Parathyroid adenoma (tissue), 2 donors: ENCODE measurements at regions not wholly inside any gene's neighbourhood (a gene's known extent, or its start where the extent isn't known, plus 50 kb on each side); places are given as distances from the start of the nearest gene placed in this dataset.

Experiments used
- H2AFZ ChIP-seq: fragments of 300-600 bp; sonication (generic); one replicate; pipeline ENCODE4 v1.7.0; 2017; ENCODE audit warnings: antibody characterized with exemption, mild to moderate bottlenecking
- H3K27ac ChIP-seq: fragments of 300-600 bp; sonication (generic); one replicate; pipeline ENCODE4 v1.7.0; 2017
- H3K27me3 ChIP-seq: fragments of 300-600 bp; sonication (generic); one replicate; pipeline ENCODE4 v1.7.0; 2017; ENCODE audit warnings: low read length; ENCODE audit not compliant: control insufficient read depth, insufficient read depth
- H3K36me3 ChIP-seq: fragments of 300-600 bp; sonication (generic); one replicate; pipeline ENCODE4 v1.7.0; 2017; ENCODE audit warnings: low read length; ENCODE audit not compliant: control insufficient read depth, insufficient read depth
- H3K4me1 ChIP-seq: fragments of 300-600 bp; sonication (generic); one replicate; pipeline ENCODE4 v1.7.0; 2017; ENCODE audit warnings: control low read depth
- H3K4me2 ChIP-seq: fragments of 300-600 bp; sonication (generic); one replicate; pipeline ENCODE4 v1.7.0; 2017; ENCODE audit warnings: low read length
- H3K4me3 ChIP-seq: fragments of 300-600 bp; sonication (generic); one replicate; pipeline ENCODE4 v1.7.0; 2017; ENCODE audit warnings: low read depth, low read length
- H3K79me2 ChIP-seq: fragments of 300-600 bp; sonication (generic); one replicate; pipeline ENCODE4 v1.7.0; 2017; ENCODE audit warnings: control low read depth
- H3K9ac ChIP-seq: fragments of 300-600 bp; sonication (generic); one replicate; pipeline ENCODE4 v1.7.0; 2017; ENCODE audit warnings: mild to moderate bottlenecking
- H3K9me3 ChIP-seq: fragments of 300-600 bp; sonication (generic); one replicate; pipeline ENCODE4 v1.7.0; 2017; ENCODE audit warnings: low read length; ENCODE audit not compliant: control insufficient read depth
- CTCF ChIP-seq: fragments of 300-600 bp; sonication (generic); IDR thresholded peaks from one replicate; pipeline ENCODE4 v1.7.0; 2017; ENCODE audit warnings: antibody characterized with exemption, mild to moderate bottlenecking
- donor health status: primary hyperparathyroidism.

DNA sequence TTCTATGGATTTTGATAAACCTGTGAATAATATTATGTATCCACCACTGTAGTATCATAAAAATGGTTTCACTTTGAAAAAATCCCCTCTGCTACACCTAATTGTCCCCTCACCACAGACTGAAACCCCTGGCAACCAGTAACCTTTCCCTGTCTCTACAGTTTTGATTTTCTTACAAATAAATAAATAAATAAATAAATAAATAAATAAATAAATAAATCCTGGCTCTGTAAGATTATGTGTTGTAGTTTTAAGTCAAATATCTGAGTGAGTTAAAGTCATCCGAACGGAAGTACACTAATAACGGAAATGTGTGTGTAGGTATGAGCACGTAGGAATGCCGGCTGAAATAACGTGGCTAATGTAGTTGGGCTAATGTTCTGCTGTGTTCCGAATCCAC lies 641.5 kb downstream of the GABRG1 start:
- Histone ChIP-seq H3K36me3 (no peaks in the 10 kb centered on the region), H3K4me1 (no peaks in the 10 kb centered on the region), H3K4me3 (no peak overlapping the region), H2AFZ (no peak overlapping the region), H3K4me2 (no peak overlapping the region), H3K9me3 (no peaks in the 10 kb centered on the region), H3K27ac (no peak overlapping the region), H3K79me2 (no peaks in the 10 kb centered on the region), H3K27me3 (no peaks in the 10 kb centered on the region), H3K9ac (no peak overlapping the region)
- no peak for TF ChIP-seq CTCF

DNA sequence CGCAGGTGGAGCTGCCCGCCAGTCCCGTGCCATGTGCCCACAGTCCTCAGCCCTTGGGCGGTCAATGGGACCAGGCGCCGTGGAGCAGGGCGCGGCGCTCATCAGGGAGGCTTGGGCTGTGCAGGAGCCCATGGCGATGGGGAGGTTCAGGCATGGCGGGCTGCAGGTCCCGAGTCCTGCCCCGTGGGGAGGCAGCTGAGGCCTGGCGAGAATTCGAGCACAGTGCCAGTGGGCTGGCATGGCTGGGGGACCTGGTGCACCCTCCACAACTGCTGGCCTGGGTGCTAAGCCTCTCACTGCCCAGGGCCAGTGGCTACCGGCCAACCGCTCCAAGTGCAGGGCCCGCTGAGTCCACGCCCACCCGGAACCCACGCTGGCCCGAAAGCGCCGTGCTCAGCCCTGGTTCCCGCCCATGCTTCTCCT lies 646.5 kb downstream of the GABRG1 start:
- Histone ChIP-seq H3K9ac (no peak overlapping the region), H3K4me2 (no peak overlapping the region), H3K79me2 (no peaks in the 10 kb centered on the region), H2AFZ (no peak overlapping the region), H3K4me3 (no peak overlapping the region), H3K4me1 (no peaks in the 10 kb centered on the region), H3K27me3 (no peaks in the 10 kb centered on the region), H3K27ac (no peak overlapping the region), H3K36me3 (no peaks in the 10 kb centered on the region), H3K9me3 (no peaks in the 10 kb centered on the region)
- no peak for TF ChIP-seq CTCF

GRCh38 chr4:45475548-45475947 lies 648.3 kb downstream of the GABRG1 start:
- H3K4me1 ChIP-seq = no peaks in the 10 kb centered on the region
- H3K9me3 ChIP-seq = no peaks in the 10 kb centered on the region
- H3K36me3 ChIP-seq = no peaks in the 10 kb centered on the region
- no peak overlapping the region for H3K4me2 ChIP-seq
- H2AFZ ChIP-seq = no peak overlapping the region
- no peak overlapping the region for H3K27ac ChIP-seq
- H3K79me2 ChIP-seq = no peaks in the 10 kb centered on the region
- H3K27me3 ChIP-seq = no peaks in the 10 kb centered on the region
- no peak overlapping the region for H3K9ac ChIP-seq
- no peak for TF ChIP-seq CTCF
- no peak overlapping the region for H3K4me3 ChIP-seq

GRCh38 chr4:45472490-45472889 lies 651.4 kb downstream of the GABRG1 start:
- H3K27me3 ChIP-seq = no peaks in the 10 kb centered on the region
- no peak overlapping the region for H3K4me3 ChIP-seq
- no peaks in the 10 kb centered on the region for H3K79me2 ChIP-seq
- no peak overlapping the region for H3K9ac ChIP-seq
- H3K36me3 ChIP-seq = no peaks in the 10 kb centered on the region
- TF ChIP-seq CTCF = no peak
- no peaks in the 10 kb centered on the region for H3K9me3 ChIP-seq
- no peaks in the 10 kb centered on the region for H3K4me1 ChIP-seq
- H3K27ac ChIP-seq = no peak overlapping the region
- no peak overlapping the region for H2AFZ ChIP-seq
- H3K4me2 ChIP-seq = no peak overlapping the region

GRCh38 chr4:45471335-45471734 lies 652.5 kb downstream of the GABRG1 start:
- Histone ChIP-seq H3K4me2 (no peak overlapping the region), H3K4me1 (no peaks in the 10 kb centered on the region), H3K27ac (no peak overlapping the region), H3K36me3 (no peaks in the 10 kb centered on the region), H3K27me3 (no peaks in the 10 kb centered on the region), H2AFZ (no peak overlapping the region), H3K79me2 (no peaks in the 10 kb centered on the region), H3K9me3 (no peaks in the 10 kb centered on the region), H3K9ac (no peak overlapping the region), H3K4me3 (no peak overlapping the region)
- TF ChIP-seq CTCF = no peak
